ENCODE measurements at regions not wholly inside any gene's neighbourhood (a gene's known extent, or its start where the extent isn't known, plus 50 kb on each side); places are given as distances from the start of the nearest gene placed in this dataset.

DNA sequence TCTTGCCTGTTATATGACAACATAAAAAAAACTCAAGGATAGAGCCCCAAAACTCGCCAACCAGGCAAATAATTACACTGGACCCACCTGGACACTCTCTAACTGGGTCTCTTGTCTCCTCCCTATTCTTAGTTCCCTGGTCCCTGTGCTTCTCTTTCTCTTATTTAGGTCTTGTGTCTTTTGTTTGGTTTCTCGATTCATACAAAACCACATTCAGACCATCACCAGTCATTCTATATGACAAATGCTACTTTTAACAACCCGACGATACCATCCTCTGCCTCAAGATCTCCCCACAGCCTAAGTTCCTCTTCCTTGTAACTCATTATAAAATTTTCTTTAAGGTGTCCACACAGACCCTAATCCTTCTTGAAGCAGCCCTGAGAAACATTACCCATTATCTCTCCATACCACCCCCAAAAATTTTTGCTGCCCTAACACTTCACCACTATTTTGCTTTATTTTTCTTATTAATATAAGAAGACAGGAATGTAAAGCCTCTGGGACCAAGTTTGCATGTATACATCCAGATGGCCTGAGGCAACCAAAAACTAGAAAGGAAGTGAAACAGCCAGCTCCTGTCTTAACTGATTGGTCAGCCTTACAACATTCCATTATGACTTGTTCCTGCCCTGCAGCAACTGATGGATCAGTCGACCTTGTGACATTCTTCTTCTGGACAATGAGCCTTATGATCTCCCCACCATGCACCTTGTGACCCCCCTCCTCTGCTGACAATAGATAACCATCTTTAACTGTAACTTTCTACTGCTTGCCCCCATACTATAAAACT is 638.2 kb downstream of the AMY1C start:
- CTCF ChIA-PET = no interaction called here
- intact Hi-C loops (cut with micrococcal nuclease; ENCODE audit: unreplicated experiment) = no loop called here
- peaks cover 4% of the 10 kb centered on the region for H3K9me3 ChIP-seq (ENCODE audit: low read depth, low read length, poor library complexity, severe bottlenecking)
- no peak for TF ChIP-seq EZH2 (IDR thresholded peaks at IDR 0.05; ENCODE audit: borderline replicate concordance, low read depth, low read length, poor library complexity, severe bottlenecking)
- TF ChIP-seq, protein P1, sequence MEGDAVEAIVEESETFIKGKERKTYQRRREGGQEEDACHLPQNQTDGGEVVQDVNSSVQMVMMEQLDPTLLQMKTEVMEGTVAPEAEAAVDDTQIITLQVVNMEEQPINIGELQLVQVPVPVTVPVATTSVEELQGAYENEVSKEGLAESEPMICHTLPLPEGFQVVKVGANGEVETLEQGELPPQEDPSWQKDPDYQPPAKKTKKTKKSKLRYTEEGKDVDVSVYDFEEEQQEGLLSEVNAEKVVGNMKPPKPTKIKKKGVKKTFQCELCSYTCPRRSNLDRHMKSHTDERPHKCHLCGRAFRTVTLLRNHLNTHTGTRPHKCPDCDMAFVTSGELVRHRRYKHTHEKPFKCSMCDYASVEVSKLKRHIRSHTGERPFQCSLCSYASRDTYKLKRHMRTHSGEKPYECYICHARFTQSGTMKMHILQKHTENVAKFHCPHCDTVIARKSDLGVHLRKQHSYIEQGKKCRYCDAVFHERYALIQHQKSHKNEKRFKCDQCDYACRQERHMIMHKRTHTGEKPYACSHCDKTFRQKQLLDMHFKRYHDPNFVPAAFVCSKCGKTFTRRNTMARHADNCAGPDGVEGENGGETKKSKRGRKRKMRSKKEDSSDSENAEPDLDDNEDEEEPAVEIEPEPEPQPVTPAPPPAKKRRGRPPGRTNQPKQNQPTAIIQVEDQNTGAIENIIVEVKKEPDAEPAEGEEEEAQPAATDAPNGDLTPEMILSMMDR (conservative IDR thresholded peaks at IDR 0.05; ENCODE audit: low read depth, low read length) = no peak
- H3K27me3 ChIP-seq (replicated peaks; ENCODE audit: insufficient read depth, low read depth, low read length, poor library complexity) = no peaks in the 10 kb centered on the region
- no peaks in the 10 kb centered on the region for H3K4me1 ChIP-seq (ENCODE audit: insufficient read depth, low read length, poor library complexity, severe bottlenecking)
- no peak overlapping the region for H3K4me3 ChIP-seq (ENCODE audit: low read depth, low read length, poor library complexity, severe bottlenecking)
- BruUV-seq (replicated peaks) = no TSS peak
- DNase-seq (ENCODE audit: low spot score) = no peak
- no peaks in the 10 kb centered on the region for H3K36me3 ChIP-seq (ENCODE audit: insufficient read depth, low read length, poor library complexity, severe bottlenecking)
- POLR2A ChIA-PET (ENCODE audit: low non-redundant PET) = no interaction called here
- no peak overlapping the region for H3K27ac ChIP-seq (ENCODE audit: low read depth, low read length, poor library complexity, severe bottlenecking)

DNA sequence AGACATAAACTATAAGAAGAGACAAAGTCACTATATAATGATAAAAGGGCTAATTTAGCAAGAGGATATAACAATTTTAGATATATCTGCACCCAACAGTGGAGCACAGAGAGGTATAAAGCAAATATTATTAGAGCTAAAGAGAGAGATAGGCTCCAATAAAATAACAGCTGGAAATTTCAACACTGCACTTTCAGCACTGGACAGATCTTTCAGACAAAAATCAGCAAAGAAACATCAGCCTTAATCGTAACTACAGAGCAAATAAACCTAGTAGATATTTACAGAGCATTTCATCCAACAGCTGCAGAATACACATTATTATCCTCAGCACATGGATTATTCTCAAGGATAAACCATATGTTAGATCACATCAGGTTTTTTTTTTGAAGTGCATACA is 642.9 kb downstream of the AMY1C start:
- peaks cover 4% of the 10 kb centered on the region for H3K9me3 ChIP-seq (ENCODE audit: low read depth, low read length, poor library complexity, severe bottlenecking)

DNA sequence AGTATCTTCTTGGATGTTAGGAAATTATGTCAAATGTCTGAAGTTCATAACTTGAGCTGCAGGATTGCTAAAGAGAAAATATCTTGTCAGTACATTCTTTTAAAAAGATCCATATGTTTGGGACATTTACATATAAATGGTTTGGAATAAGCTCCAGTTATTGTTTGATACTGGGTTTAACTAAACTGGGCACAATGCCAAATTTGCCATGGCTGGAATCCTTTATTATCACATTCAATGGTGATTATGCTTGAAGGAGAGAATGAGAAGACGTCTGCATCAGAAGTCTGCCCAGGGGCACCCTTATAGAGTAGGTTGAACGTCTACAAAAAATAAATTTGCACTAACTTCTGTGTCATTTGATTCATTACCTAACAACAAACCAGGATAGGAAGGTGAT is 652.5 kb downstream of the AMY1C start:
- H3K36me3 ChIP-seq (ENCODE audit: insufficient read depth, low read length, poor library complexity, severe bottlenecking) = no peaks in the 10 kb centered on the region
- ChIA-PET CTCF (no interaction called here), POLR2A (ENCODE audit: low non-redundant PET) (no interaction called here)
- no peak overlapping the region for H3K4me3 ChIP-seq (ENCODE audit: low read depth, low read length, poor library complexity, severe bottlenecking)
- BruUV-seq (replicated peaks) = no TSS peak
- H3K27ac ChIP-seq (ENCODE audit: low read depth, low read length, poor library complexity, severe bottlenecking) = no peak overlapping the region
- no peaks in the 10 kb centered on the region for H3K27me3 ChIP-seq (replicated peaks; ENCODE audit: insufficient read depth, low read depth, low read length, poor library complexity)
- no peaks in the 10 kb centered on the region for H3K9me3 ChIP-seq (ENCODE audit: low read depth, low read length, poor library complexity, severe bottlenecking)
- peaks cover 10% of the 10 kb centered on the region for H3K4me1 ChIP-seq (ENCODE audit: insufficient read depth, low read length, poor library complexity, severe bottlenecking)
- DNase-seq (ENCODE audit: low spot score) = peak; percentile 57
- TF ChIP-seq, protein P1 (conservative IDR thresholded peaks at IDR 0.05; ENCODE audit: low read depth, low read length) = no peak
- TF ChIP-seq EZH2 (IDR thresholded peaks at IDR 0.05; ENCODE audit: borderline replicate concordance, low read depth, low read length, poor library complexity, severe bottlenecking) = no peak
- intact Hi-C loops (cut with micrococcal nuclease; ENCODE audit: unreplicated experiment) = no loop called here

More for the DNA sequence above, 642.9 kb downstream of the AMY1C start:
- ChIA-PET CTCF (no interaction called here), POLR2A (ENCODE audit: low non-redundant PET) (interaction anchor here (0.7 kb wide), 1 partner anchor 78 kb away, joined by 3 read pairs; no protein-coding TSS in a partner anchor)
- no TSS peak for BruUV-seq (replicated peaks)
- no peak overlapping the region for H3K27ac ChIP-seq (ENCODE audit: low read depth, low read length, poor library complexity, severe bottlenecking)
- H3K4me3 ChIP-seq (ENCODE audit: low read depth, low read length, poor library complexity, severe bottlenecking) = no peak overlapping the region
- intact Hi-C loops (cut with micrococcal nuclease; ENCODE audit: unreplicated experiment) = no loop called here
- no peak for DNase-seq (ENCODE audit: low spot score)
- no peaks in the 10 kb centered on the region for H3K4me1 ChIP-seq (ENCODE audit: insufficient read depth, low read length, poor library complexity, severe bottlenecking)
- H3K27me3 ChIP-seq (replicated peaks; ENCODE audit: insufficient read depth, low read depth, low read length, poor library complexity) = no peaks in the 10 kb centered on the region
- H3K36me3 ChIP-seq (ENCODE audit: insufficient read depth, low read length, poor library complexity, severe bottlenecking) = no peaks in the 10 kb centered on the region
- TF ChIP-seq EZH2 (IDR thresholded peaks at IDR 0.05; ENCODE audit: borderline replicate concordance, low read depth, low read length, poor library complexity, severe bottlenecking) = no peak
- TF ChIP-seq, protein P1 (conservative IDR thresholded peaks at IDR 0.05; ENCODE audit: low read depth, low read length) = no peak

All from A673 (cell line).